NCI-H774 (cell line): ENCODE measurements at regions not wholly inside any gene's neighbourhood (a gene's known extent, or its start where the extent isn't known, plus 50 kb on each side); places are given as distances from the start of the nearest gene placed in this dataset.
"Not testable (repeated sequence)": the region's sequence is repeated elsewhere in the genome, so short reads cannot be mapped to it uniquely, and the experiment has no call there.

ENCODE experiments used
- DNase-seq: peaks from one replicate; lab custom pipeline; 2025; lab: John Stamatoyannopoulos, UW

DNA sequence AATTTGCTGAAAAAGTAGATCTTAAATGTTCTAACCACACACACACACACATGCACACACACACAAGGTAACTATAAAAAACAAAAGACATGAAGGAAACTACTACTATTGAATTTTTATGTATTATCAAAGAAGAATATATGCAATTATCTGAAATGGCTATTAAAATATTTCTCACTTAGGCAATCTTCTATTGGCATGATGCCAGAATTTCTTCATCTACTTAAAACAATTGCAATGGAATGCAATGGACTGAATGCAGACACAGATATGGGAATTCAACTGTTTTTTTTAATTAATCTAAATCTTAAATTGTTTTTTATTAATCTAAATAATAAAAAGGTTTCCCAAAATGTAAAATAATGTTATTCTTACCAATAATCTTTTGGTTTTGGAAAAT lies 152.6 kb upstream of the SMLR1 start:
- DNase-seq = no peak

DNA sequence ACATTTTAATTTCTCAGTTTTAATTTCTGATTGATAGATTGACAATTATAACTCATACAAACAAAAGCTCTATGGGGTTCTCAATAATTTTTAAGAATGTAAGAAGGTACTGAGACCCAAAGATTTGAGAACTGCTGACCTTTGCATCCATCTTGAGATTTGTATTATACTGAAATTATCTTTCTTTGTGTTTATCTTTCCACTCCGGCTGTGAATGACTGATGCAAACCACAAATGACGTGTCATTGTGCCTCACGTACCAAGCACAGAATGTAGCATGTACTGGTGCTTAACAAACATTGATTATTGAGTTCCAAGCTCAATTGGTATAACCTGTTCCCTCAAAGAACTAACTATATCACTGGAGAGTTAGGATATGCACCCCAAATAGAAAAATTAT lies 152.1 kb upstream of the SMLR1 start:
- DNase-seq = no peak

DNA sequence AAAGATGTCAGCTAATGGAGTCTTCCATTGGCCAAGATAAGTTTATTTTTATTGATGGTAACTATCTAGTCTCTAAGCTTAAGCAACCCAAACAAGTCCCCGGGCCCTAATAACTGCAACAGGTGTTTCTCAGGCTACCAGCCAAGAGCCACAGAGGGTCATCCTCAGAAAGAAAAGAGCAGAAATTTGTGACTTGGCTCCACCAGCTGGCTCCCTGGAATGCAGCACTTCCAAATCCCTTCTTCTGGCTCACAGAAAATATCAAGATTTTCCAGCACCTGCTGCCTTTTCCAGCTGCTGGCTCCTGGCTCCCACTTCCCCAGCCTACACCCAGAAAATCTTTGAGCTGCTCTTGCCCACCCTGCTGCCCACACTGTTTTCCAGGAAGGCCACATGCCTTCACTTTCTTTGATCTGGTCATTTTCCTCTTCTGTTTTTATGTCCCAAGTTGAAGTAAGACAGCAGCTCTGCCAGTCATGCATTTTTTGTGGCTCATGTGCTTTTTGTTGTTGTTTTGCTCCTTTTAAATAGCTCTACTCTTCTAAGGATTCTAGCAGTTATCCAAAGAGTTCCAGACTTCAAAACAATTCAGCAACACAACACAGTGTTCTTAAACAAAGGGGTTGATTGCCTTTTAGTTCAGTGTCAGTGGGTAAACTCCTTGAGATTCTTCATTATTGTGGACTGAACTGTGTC lies 151.0 kb upstream of the SMLR1 start:
- DNase-seq = peak; percentile 8

- DNase-seq = no peak
These were observed 150.4 kb upstream of the SMLR1 start for GRCh38 chr6:130676773-130677144.

GRCh38 chr6:130677312-130677711 lies 149.9 kb upstream of the SMLR1 start:
- no peak for DNase-seq

DNA sequence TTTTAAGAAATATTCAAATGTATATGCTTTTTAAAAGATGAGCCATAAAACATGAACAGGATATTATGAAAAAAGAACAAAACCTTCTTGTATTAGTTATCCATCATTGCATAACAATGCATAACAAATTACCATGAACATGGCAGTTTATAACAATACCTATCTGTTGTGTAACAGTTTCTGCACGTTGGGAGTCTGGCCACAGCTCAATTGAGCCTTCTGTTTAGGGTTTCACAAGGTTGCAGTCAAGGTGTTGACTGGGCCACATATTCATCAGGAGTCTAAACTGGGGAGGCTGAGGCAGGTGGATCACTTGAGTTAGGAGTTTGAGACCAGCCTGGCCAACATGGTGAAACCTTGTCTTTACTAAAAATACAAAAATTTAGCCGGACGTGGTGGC lies 149.4 kb upstream of the SMLR1 start:
- no peak for DNase-seq

GRCh38 chr6:130679684-130680083 lies 147.5 kb upstream of the SMLR1 start:
- no peak for DNase-seq

- DNase-seq = no peak
These were observed 147.1 kb upstream of the SMLR1 start for GRCh38 chr6:130680116-130680515.

GRCh38 chr6:130681028-130681427 lies 146.2 kb upstream of the SMLR1 start:
- no peak for DNase-seq

DNA sequence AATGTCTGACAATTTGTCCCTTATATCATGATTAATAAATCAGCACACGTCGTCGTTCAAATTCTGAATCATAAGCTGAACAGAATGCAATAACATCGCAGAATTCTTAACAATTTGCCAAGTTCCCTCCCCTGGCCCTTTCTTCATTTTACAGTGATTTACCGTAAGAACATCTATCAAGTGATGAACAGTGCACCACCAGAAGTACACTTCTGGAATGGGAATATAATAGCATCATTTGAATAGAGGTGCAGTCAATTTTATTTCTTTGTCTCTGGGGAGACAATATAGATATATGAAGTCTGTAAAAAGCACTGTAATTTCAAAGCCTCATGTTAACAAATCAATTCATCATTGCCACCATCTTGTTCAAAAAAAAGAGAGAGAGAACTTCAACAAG lies 145.1 kb upstream of the SMLR1 start:
- DNase-seq = no peak

DNA sequence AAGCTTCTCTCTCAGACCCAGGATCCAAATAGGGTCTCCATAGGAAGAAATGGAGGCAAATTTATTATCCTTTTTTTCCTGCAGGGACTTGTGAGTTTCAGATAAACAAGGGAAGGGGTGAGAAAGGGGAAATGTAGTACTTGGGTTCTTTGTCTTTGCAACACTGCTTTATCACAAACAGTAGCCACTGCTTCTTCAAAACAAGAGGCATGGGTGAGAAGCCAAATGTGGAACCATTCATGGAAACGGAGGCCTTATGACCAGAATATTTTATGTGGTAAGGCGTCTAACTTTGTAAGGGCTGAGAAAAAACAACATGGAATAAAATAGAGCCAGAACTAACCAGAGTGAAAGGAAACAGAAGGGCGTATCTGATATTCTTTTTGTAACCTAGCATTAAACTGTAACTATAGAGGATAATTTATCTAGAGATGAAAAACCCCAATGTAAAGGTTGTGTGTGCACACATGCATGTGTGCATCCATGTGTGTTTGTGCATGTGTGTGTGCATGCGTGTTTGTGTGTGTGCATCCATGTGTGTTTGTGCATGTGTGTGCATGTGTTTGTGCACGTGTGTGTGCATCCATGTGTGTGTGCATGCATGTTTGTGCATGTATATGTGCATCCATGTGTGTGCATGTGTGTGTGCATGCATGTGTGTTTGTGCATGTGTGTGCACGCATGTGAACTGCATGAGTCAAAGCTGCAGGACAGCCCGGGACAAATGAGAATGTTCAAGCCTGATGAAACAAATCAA lies 143.3 kb upstream of the SMLR1 start:
- no peak for DNase-seq

DNA sequence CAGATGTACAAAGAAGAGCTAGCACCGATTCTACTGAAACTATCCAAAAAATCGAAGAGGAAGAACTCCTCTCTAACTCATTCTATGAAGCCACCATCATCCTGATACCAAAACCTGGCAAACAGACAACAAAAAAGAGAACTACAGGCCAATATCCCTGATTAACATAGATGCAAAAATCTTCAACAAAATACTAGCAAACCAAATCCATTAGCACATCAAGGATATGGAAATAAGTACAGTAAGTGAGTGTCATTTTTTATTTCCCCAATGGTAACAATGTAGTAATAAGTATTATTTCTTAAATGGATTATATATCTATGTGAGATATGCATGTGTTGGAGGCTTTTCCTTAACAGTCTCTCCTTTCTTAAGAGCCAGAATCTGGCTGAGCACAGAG lies 134.5 kb upstream of the SMLR1 start:
- DNase-seq = no peak

GRCh38 chr6:130693944-130694343 lies 133.3 kb upstream of the SMLR1 start:
- no peak for DNase-seq

- no peak for DNase-seq
These were observed 132.6 kb upstream of the SMLR1 start for GRCh38 chr6:130694606-130695005.

GRCh38 chr6:130696806-130697205 lies 130.4 kb upstream of the SMLR1 start:
- no peak for DNase-seq

GRCh38 chr6:130697271-130697994 lies 129.8 kb upstream of the SMLR1 start:
- no peak for DNase-seq

DNA sequence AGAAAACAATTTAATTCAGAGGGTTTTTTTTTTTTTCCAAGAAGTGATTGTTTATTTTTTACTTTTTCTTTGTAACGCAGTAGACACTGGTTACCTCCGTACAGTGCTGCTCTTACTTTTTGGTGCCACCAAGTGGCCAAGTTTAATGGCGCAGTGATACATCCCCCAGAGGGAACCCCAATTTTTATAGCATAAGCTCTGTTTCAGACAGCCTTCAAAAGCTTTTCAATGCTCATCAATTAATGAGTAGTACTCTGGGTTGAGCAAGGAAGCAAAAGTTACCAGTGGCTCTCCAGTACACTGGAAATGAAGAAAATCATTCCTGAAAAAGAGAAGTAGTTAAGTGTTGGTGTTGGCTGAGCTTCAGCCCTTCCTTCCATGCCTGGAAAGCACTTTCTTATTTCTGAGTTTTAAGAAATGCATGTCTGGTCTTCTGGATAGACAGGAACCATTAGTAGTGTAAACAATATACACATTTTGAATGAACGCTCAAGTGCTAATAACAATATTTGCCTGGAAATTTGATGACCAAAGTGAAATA lies 129.1 kb upstream of the SMLR1 start:
- peak; percentile 49 for DNase-seq

- no peak for DNase-seq
These were observed 127.5 kb upstream of the SMLR1 start for GRCh38 chr6:130699742-130700141.

DNA sequence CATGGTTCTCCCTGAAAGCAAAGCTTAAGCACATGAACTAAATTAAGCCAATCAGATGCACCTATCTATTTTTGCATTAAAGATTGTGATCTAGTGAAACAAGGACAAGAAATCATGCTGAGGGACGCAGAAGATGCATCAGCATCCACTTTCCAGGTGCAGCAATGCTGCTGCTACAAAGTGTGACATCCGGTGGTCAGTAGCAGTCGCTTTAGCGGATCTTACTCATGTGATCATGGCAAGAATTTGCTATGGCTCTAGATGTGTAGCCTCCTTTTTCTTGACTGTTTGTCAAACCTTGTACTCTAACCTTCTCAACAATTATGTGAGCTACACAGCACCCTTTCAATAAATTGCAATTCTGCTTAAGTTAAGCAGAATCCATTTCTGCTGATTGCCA lies 126.8 kb upstream of the SMLR1 start:
- DNase-seq = no peak

- DNase-seq = peak; percentile 16
These were observed 118.9 kb upstream of the SMLR1 start for GRCh38 chr6:130708338-130708737.

DNA sequence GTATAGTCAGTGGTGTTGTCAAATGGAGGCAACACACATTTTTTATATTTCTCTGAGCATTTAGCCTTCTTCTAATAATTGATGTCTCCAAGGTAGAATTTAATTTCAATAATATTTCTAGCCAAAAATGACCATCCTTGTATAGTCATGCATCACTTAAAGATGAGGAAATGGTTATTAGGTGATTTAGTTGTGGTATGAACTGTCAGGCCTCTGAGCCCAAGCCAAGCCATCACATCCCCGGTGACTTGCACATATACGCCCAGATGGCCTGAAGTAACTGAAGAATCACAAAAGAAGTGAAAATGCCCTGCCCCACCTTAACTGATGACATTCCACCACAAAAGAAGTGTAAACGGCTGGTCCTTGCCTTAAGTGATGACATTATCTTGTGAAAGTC lies 115.6 kb upstream of the SMLR1 start:
- DNase-seq = not testable (repeated sequence)

DNA sequence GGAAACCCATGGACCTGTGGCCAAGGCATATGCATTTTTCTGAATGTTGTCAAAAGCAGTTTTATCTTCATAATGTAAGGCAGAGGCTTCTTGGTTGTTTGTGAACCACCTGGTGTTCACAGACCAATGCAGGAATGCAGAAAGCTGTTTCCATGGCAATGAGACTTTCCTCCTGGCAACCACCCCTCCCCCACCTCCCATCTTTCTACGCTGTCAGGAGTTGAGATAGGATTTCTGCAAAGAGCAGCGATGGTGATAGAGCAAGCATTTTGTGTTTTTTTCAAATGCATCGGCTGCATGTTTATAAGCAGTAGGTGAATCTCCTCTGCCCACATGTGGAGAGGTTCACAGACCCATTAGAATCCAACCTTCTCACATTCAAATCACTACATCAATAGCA lies 114.1 kb upstream of the SMLR1 start:
- DNase-seq = no peak

DNA sequence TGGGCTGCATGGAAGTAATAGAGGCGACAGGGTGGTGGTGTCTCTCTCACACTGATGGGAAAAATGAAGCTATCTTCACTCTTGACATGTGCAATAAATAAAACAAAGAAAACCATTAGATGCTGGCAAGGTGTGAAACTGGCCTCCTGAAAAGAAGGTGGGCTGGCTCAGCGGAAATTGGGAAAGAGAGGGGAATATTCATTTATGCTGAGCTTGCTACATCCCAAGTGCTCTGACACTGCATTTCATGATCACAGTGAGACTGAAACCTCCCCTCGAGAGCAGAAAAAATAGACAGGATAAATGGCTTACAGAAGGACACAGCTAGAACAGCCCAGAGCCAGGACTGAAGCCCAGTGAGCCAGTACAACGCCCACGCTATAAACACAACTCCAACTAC lies 112.1 kb upstream of the SMLR1 start:
- DNase-seq = no peak
